Activated naive CD4-positive, alpha-beta T cell treated with Interleukin-2 at 50 U/mL for 16 hours (primary cell): ENCODE measurements at regions not wholly inside any gene's neighbourhood (a gene's known extent, or its start where the extent isn't known, plus 50 kb on each side); places are given as distances from the start of the nearest gene placed in this dataset.

Experiments
- DNase-seq: peaks from one replicate; pipeline ENCODE4 v3.0.0-alpha.2; 2020

DNA sequence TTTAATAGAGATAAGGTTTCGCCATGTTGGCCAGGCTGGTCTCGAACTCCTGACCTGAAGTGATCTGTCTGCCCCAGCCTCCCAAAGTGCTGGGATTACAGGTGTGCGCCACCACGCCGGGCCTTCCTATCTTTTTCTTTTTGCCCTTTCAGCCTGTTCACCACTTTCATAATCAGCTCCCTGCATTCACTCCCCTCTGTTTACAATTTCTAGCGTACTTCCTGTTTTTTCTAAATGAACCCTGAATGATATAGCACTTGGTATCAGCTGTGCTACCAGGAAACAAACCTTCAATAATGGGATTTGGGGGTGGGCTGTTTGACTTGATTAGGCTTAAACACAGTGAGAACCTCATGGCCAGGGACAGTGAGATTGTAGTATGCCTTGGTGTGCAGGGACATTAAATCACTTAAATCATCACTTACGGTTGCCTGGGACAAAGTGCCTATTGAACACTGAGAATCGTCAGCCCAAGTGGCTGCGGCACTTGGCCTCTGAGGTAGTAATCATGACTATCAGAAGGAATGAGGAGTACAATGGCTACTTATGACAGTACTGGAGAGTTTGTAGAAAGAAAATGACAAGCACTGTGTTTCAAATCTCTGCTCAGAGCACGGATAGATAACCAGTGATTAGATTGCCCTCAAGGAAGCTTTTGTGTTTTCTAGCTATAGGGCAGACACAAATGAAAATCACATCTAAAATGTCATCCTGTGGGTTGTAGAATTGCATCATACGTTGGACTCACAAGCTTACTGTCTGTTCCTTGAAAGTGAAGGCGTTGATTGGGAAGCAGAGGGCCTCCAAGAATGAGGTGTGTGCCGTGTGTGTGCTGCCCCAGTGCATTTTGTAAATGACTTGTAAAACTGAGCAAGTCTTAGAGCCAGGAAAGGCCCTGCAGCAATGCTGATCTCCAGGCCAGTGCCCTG is 661.8 kb downstream of the MATN1 start:
- DNase-seq = no peak

DNA sequence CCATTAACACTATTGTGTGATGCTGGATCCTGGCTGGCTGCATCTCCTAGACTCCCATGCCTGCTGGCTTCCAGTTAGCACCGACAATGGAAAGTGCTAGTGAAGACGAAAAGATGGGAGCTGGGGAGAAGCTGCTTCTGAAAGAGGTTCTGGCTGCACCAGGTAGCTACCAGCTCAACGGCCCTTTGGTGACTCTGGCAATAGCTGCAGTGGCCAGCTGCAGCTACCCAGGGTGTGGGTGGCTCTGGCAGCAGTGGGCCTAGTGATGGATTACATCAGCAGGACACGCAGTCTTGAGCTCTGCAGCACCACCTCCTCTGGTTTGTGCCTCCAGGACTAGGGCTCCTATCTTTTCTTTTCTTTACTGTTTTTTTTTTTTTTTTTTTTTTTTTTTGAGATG is 662.6 kb downstream of the MATN1 start:
- no peak for DNase-seq

DNA sequence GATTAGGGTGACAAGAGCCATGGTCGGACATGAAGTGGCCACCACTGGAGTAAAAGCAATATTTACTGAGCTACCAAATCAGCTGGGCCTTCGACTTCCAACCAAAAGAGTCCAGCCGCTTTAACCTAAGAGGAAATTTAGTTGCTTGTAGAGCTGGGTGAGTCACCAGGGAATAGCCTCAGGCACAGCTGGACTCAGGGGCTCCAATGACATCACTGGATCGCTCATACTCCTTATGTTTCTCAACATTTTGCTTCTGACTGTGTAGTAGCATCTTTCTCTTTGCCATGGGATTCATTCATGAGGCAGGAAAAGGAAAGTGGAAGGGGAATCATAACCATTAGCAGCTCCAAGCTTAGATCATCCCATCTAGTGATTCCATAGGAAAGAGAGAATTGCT is 664.4 kb downstream of the MATN1 start:
- DNase-seq = no peak

DNA sequence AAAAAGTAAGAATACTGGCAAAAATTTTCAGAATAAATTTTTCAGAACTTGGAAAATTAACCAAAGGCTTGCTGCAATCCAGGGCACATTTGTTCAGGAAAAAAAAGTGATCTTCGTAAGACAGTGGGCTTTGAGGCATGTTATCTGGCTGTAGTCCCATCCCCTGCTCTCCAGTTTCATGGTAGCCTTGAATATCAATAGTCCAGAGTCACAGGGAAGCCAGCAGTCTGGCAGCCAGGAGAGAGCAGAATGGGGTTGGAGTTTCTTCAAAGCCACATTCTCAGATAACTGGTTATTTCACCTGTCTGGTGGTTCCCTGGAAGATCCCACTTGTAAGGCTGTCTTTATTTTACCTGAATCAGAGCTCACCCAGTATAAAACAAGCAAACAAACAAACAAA is 669.3 kb downstream of the MATN1 start:
- no peak for DNase-seq

DNA sequence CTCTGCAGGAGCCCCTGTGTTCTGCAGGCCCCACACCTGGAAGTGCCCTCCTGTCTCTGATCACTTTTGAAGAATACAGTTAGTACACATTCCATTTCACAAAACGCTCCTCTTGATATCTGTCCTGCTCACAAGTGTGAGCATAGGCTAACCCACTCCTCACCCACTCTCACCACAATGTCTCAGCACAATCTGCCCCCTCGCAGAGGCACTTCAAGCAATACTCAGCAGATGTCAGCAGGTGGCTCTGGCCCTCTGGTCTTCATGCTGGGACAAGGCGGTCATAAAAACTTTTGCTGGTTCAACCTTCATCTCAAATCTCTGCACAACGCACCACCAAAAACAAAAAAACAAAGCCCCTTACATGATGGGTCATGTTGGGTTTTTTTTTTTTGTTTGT is 671.2 kb downstream of the MATN1 start:
- no peak for DNase-seq

DNA sequence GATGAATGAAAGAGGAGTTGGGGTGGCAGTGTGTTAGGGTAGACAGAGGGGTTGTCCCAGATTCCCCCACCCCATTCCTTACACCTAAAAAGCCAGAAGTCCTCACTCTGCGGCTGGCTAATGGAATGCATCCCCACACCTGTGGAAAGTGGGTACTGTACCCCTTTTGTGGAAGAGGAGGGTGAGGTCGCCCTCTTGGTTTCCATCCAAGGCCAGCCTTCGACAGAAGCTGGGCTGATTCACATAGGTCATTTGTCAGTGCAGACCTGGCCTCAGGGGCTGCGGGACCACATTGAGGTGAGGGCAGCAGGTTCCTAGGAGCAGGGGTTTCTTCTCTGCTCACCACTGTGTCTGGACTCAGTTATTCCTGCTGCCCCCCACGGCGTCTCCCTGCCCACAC is 671.6 kb downstream of the MATN1 start:
- no peak for DNase-seq

DNA sequence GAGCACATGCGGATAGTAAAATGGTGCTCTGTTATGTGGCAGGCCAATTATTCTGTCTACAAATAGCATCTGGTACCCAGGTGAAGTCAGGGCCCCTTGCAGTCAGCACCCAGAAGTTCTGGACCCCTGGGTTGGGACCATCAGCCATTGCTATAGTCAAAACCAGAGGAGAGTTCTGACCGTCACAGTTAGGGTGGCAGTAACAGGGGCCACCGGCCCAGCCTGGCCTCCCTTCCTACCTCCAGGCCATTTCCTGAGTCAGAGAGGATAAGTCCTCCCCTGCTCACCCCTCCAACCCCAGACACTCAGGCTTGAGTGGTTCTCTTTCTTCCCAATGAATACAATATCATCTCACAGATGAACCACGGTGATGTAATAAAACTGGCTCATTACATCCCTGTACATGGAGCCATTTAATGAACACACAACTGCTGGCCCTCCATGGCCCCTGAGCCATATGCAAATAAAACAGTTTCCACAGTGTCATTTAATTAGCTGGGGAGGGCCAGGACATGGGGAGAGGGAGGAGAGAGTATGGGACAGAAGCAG is 673.6 kb downstream of the MATN1 start:
- DNase-seq = no peak

DNA sequence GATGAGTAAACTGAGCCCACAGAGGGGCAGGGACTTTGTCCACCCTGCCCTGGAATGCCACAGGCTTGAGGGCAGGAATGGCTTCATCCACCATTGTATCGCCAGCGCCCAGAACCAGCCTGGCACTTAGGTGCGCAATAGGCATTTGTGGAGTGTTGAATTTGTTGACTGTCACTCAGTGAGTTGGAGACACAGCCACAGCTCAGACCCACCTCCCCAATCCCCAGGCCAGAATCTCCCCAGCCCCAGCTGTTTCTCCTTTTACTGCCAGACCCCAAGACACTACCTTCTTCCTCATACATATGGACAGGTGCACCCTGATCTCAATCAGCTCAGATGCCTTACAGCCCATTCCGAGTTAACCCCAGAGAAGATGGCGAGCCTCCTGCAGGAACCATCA is 674.5 kb downstream of the MATN1 start:
- no peak for DNase-seq

DNA sequence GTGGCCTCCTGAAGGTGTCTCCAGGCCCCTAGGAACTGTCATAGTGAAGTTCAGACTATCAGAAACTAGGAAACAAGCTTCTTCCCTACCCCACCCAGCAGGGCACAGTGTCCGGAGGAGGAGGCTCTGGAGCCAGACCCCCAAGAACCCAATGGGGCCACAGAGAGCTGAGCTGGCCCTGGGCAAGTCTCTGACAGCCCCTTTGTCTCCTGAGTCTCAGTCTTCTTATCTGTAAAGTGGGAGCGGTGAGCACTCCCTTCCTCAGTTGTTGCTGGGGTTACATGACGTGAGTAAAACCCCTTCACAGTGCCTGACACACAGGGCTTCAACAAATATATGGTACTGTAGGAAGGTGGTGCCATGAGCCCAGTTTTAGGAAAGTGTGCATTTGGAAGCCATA is 675.8 kb downstream of the MATN1 start:
- no peak for DNase-seq

DNA sequence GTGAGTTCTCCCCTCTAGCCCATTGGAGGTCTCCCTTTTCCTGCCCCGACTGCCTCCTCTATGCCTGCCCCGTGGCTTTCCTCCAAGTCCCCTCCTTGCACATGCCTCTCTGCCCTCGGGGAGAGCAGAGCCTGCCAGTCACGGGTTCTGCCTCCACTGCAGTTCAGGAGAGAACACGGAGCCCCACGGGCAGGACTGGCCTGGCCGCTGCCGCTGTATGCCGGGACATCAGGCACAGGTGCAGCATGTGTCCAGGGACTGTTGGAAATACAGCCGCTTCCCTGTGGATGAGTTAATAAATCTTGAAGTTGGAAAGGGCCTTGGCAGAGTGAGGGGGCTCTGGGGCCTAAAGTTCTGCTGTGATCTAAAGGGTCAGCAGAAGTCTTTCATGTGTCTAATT is 676.6 kb downstream of the MATN1 start:
- no peak for DNase-seq

DNA sequence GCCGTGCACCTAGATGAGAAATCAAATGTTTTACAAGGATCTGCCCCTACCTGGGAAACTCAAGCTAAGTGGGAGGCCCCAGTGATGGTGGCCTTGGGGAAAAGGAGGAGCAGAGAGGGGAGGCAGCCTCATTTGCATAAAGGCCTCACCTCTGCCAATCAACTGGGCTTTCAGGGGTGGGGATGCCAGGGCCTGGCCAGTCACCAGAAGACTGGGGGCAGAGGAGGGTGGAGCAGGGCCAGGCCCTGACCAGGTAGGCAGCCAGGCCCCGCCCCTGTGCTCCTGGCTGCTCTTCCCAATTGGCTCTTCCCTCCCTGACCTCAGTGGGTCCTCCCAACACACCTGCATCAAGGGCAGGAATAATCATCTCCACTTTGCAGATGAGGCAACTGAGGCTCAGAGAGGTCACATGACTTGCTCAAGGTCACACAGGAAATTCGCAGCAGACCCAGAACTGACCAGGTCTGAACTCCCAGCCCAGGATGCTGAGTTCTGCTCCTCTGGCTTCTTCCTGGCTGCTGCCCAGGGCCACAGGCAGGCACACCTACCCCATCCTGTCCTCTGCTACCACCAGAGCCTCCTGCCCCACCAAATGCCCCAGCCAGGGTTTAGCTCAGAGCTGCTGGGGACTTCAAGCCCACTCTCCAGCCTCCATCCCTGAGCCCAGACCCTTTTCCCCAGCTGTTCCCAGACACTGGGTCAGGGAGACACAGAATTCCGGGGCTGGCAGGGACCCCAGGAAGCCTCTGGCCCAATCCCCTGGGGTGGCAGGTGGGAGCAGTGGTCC is 677.9 kb downstream of the MATN1 start:
- no peak for DNase-seq

DNA sequence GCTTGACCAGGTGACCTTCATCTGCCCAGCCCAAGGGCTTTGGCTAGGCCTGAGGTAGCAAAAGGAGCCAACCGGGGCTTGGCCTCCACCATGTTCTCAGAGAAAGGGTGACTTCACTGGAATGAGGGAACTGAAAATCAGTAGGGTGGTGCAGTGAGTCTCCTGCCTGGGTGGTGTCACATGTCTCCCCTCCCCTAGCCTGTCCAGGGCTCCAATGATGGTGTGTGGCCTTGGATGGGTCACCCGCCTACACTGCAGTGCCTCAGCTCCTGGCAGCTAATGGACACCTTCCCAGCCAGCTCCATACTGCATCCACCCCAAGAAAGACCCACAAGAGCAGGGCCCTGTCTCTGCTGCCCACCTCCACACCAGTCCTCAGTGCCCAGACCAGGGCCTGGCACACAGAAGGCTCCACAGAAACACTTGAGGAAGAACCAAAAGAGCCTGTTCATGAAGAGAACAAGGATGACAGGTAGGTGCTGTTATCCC is 678.7 kb downstream of the MATN1 start:
- DNase-seq = no peak

DNA sequence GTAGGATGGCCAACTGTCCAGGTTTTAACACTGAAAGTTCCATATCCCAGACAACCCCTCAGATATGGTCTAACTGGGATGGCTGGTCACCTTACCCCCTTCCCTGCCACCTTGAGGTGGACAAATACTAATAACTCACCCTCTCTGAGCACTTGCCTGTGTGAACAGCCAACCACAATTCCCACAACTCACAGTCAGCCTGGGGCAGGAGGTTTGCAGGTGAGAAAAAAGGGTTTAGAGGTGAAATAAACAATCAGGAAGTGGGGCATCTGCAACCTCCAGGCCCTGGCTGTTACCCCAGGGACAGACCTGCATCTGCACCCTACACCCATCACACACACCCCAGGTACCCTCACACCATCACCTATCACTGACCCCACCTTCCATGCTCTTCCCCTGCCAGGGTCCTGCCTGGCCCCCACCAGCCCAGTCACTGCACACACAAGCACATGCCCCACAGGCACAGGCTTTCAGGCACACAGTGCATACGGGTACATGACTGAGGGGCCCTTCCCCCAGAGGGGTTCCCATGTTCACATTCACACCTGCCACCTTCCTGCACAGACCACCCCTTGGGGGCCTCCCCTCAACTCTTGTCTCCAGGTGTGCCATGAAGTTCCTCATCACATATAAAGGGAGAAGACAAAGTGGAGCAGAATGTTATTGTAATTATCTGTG is 679.5 kb downstream of the MATN1 start:
- DNase-seq = no peak

DNA sequence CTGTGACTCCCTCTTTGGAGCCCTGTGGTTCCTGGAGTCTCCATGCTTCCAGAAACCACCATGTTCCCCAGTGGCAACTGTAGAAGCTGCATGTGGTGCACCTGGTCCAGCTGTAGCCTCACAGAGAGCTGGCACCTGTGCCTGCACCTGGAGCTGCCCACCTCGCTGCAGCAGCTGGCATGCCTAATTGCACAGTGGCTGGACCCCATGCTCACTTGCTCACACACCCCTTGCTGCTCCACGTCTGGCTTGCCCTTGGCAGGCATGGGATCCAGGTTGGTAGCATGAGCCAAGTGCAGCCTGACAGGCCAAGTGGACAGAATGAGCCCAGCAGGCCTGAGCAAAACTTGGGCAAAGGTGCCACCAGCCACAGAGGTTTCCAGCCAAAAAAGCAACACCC is 680.1 kb downstream of the MATN1 start:
- DNase-seq = no peak

DNA sequence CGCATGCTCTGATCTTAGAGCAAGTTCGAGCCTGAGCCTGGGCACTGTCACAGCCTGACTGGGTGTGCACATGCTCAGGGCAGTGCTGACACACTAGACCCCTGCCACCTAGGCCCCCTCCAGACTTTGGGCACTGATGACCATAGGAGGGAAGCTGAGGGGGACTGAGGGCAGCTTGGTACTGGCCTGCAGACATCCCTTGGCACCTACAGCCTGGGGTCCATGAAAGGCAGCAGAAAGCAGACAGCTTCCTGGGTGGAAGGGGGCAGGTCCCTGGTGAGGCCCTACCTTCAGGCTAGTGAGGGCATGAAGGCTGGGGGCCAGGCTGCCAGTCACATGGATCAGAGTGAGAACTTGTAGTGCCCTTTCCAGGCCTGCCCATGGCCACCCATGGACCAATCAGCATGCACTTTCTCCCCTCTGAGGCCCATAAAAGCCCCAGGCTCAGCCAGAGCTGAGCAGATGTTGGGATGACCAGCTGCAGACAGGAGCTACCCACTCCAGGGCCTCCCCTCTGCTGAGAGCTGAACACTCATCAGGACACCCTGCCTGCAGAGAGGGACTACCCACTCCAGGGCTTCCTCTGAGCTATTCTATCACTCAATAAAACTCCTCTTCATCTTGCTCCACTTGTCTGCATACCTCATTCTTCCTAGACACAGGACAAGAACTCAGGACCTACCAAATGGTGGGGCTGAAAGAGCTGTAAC is 680.8 kb downstream of the MATN1 start:
- no peak for DNase-seq

DNA sequence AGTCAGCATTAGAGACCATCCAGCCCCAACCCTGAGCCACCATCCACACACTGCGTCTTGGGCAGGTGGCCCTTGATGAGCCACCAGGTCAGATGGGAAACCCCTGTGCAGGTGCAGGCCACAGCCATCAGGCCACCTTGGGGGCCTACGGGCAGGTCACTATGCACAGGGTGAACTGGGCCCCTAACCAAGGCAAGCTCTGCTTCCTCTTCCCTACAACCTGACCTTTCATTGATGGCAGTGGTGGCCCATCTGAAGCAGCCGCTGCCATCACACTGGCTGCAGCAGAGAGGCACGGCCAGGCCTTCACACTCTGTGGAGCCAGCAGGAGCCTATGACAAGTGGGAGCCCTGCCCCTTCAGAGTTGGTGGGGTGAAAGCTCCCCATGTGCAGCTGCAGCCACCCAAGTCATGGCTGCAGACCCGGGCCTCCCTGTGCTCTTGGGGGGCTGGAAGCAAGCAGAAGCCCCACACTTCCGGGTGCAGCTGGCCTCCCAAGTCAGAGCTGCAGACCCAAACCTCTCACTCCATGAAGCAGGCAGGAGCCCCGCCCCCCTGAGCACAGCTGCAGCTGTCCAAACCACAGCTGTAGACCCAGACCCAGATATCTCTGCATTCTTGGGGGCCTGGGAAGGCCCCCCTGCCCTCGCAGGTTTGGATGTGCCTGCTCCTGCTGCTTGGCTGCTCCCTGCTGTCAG is 681.5 kb downstream of the MATN1 start:
- DNase-seq = no peak

DNA sequence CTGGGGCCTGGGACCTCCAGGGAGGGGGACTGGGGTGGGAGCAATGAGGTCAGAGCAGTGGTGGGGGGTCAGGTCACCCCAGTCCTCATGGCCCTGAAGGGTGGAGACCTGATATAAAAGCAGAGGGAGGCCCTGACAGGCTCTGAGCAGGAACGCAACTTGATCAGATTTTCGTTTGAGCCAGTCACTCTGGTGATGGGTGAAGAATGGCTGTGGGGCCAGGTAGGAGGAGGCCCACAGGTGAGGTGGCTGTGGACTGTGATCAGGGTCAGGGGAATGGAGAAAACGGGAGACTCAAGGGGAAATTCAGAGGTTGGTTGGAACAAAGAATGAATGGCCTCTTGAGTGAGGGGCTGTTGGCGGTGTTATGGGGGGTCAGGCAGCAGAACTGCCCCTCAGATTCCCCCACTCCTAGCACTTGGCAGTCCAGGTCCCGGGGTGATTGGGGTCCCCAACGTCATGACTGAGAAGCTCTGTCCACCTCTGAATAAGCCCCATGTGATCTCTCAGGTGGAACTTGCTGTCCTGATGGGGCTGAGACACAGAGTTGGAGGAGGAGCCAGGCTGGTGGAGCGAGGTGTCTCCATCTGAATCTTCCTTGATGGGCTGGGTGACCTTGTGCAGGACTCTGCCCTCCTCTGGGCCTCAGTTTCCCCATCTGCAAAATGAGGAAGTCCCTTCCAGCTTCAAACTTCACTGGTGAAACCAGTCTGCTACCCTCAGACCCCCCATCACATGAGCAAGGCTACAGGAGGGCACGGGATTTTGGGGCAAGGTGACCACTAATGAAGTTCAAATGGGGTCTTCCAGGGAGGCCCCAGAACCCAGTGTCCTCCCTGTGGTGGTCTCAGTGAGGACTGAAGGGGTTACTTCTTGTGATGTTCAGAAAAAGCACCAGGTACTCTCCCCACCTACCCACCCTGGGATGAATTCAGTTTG is 683.0 kb downstream of the MATN1 start:
- no peak for DNase-seq

DNA sequence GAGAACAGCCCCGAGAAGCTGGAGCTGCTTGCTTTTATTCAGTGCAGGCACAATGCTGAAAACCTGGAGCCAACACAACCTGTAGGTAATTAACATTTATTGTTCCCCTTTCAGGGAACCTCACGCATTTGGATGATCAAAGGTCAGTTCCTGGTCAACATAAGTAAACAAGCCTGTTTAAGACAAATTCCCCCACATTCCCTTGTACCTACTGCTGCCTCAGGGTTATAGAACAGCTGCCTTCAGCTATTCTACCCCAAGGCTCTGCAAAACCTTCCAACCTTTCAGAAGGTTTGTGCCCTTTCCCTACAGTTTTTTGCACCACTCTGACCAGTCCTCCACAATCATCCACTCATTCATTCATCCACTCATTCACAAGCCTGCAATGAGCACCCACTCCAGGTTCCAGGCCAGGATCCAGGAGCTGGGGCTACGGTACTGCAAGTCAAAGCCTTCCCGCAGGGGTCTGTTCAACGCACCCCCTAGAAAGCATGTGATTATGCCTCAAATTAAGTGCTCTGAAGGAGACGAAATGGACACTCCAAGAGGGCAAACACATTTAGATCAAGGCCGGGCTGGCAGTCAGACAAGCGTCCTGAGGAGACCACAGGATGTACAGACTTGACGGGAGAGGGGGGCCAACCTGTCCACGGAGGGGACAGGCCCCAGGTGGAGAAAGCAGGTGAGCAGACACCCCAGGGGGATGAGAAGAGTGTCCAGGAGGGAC is 683.9 kb downstream of the MATN1 start:
- DNase-seq = no peak

DNA sequence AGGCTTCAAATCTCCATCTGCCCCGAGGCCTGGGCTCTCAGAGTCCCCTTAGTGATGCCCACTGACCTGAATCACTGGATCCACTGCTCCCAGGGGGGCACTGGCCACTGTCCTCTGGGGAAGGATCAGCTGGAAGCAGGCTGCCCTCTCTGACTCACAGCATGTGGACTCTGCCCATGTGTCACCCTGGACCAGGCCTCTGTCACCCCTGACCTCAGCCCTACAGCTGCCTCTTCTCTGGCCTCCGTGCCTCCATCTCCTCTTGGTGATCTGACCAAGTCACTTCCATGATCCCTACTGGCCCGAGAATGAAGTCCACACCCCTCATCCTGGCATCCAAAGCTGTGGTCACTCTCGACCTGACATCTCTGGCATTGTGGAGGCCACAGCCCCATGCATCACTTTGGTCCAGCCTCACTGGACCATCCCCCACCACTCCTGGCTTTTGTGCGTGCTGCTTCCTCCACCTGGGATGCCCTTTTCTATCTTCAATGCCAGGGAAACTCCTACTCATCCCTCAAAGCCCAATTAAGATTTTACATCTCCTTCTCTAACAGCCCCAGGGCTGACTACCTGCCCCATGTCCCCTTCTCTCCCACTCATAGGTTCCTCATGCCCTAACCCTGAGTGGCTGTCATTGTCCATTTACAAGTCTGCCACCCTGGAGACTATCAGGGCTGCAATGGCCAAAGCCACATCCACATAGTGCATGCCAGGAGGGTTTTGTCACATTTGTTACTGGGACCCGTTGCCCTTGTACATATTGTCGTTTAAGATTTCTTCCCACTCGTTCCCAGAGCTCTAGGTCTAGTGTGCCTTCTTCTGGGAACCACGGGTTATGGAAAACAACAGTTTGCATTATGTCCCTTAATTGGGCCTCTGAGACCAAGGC is 685.0 kb downstream of the MATN1 start:
- DNase-seq = no peak
